ENCODE measurements at regions not wholly inside any gene's neighbourhood (a gene's known extent, or its start where the extent isn't known, plus 50 kb on each side); places are given as distances from the start of the nearest gene placed in this dataset.

GRCh38 chr12:18818579-18819268, 80.8 kb downstream of the CAPZA3 start:
- no peak for ATAC-seq

GRCh38 chr12:18819484-18819883, 81.6 kb downstream of the CAPZA3 start:
- ATAC-seq: no peak
- TF ChIP-seq BACH2 (CRISPR knock-in tag; IDR thresholded peaks at IDR 0.05; ENCODE audit: borderline replicate concordance) (no peak), ARNTL (CRISPR knock-in tag; IDR thresholded peaks at IDR 0.05; ENCODE audit: borderline replicate concordance, low read depth) (no peak), POU6F1 (CRISPR knock-in tag; IDR thresholded peaks at IDR 0.05; ENCODE audit: borderline replicate concordance, low read depth) (no peak), CSDC2 (CRISPR knock-in tag; IDR thresholded peaks at IDR 0.05) (no peak), PATZ1 (CRISPR knock-in tag; IDR thresholded peaks at IDR 0.05; ENCODE audit: borderline replicate concordance) (no peak), PPARA (CRISPR knock-in tag; IDR thresholded peaks at IDR 0.05; ENCODE audit: borderline replicate concordance) (no peak), ZNF70 (CRISPR knock-in tag; IDR thresholded peaks at IDR 0.05) (no peak)

More at GRCh38 chr12:18818579-18819268, 80.8 kb downstream of the CAPZA3 start:
- TF ChIP-seq TCF4 (CRISPR knock-in tag; IDR thresholded peaks at IDR 0.05; ENCODE audit: borderline replicate concordance) (no peak), BACH2 (CRISPR knock-in tag; IDR thresholded peaks at IDR 0.05; ENCODE audit: borderline replicate concordance) (no peak), RARB (CRISPR knock-in tag; IDR thresholded peaks at IDR 0.05) (no peak), GLIS3 (CRISPR knock-in tag; IDR thresholded peaks at IDR 0.05) (no peak), ZNF70 (CRISPR knock-in tag; IDR thresholded peaks at IDR 0.05) (no peak), PPARA (CRISPR knock-in tag; IDR thresholded peaks at IDR 0.05; ENCODE audit: borderline replicate concordance) (no peak), ZNF8 (CRISPR knock-in tag; IDR thresholded peaks at IDR 0.05) (no peak), ZFP30 (CRISPR knock-in tag; IDR thresholded peaks at IDR 0.05) (no peak), ISL1 (CRISPR knock-in tag; IDR thresholded peaks at IDR 0.05) (no peak), CSRNP3 (CRISPR knock-in tag; IDR thresholded peaks at IDR 0.05) (no peak), CSDC2 (CRISPR knock-in tag; IDR thresholded peaks at IDR 0.05) (no peak), PATZ1 (CRISPR knock-in tag; IDR thresholded peaks at IDR 0.05; ENCODE audit: borderline replicate concordance) (no peak), CREB5 (CRISPR knock-in tag; IDR thresholded peaks at IDR 0.05; ENCODE audit: low read depth) (no peak)

GRCh38 chr12:18823461-18823860, 85.5 kb downstream of the CAPZA3 start:
- ATAC-seq: no peak
- TF ChIP-seq TSHZ2 (CRISPR knock-in tag; IDR thresholded peaks at IDR 0.05): no peak
- TF ChIP-seq CSDC2 (CRISPR knock-in tag; IDR thresholded peaks at IDR 0.05): no peak
- no peak for TF ChIP-seq ZNF565 (CRISPR knock-in tag; conservative IDR thresholded peaks at IDR 0.05; ENCODE audit: low read depth)
- TF ChIP-seq PATZ1 (CRISPR knock-in tag; IDR thresholded peaks at IDR 0.05; ENCODE audit: borderline replicate concordance): no peak
- TF ChIP-seq TOX (CRISPR knock-in tag; IDR thresholded peaks at IDR 0.05; ENCODE audit: borderline replicate concordance): no peak
- no peak for TF ChIP-seq GLIS3 (CRISPR knock-in tag; IDR thresholded peaks at IDR 0.05)
- no peak for TF ChIP-seq CSRNP3 (CRISPR knock-in tag; IDR thresholded peaks at IDR 0.05)
- no peak for TF ChIP-seq ZC3H10 (CRISPR knock-in tag; IDR thresholded peaks at IDR 0.05)
- no peak for TF ChIP-seq ZFP30 (CRISPR knock-in tag; IDR thresholded peaks at IDR 0.05)
- no peak for TF ChIP-seq ZNF70 (CRISPR knock-in tag; IDR thresholded peaks at IDR 0.05)
